D721Med (cell line): ENCODE measurements at regions not wholly inside any gene's neighbourhood (a gene's known extent, or its start where the extent isn't known, plus 50 kb on each side); places are given as distances from the start of the nearest gene placed in this dataset.

Experiments used
- DNase-seq: peaks from one replicate; pipeline ENCODE4 v3.0.0; 2011; ENCODE audit warnings: low spot score; ENCODE audit not compliant: insufficient read length
- FAIRE-seq: peaks from 2 replicates; lab custom pipeline; 2011; peaks lifted over from hg19 to GRCh38; lab: Jason Lieb, UNC
- CTCF ChIP-seq: IDR thresholded peaks from 2 replicates; pipeline ENCODE4 v1.5.1; 2012; ENCODE audit warnings: mild to moderate bottlenecking, control low read depth; ENCODE audit not compliant: insufficient read depth; ENCODE audit errors: missing control alignments

GRCh38 chr5:120380644-120381043, 83.5 kb upstream of the PRR16 start:
- DNase-seq (no peak), FAIRE-seq (no peak)
- no peak for TF ChIP-seq CTCF

GRCh38 chr5:120382833-120383232, 81.3 kb upstream of the PRR16 start:
- FAIRE-seq (no peak), DNase-seq (no peak)
- TF ChIP-seq CTCF, result no peak

- DNase-seq (no peak), FAIRE-seq (no peak)
- no peak for TF ChIP-seq CTCF
Measured at GRCh38 chr5:120386981-120387380, 77.1 kb upstream of the PRR16 start.

GRCh38 chr5:120388016-120388781, 75.9 kb upstream of the PRR16 start:
- TF ChIP-seq CTCF, result no peak
- DNase-seq (no peak), FAIRE-seq (no peak)

GRCh38 chr5:120394259-120394658, 69.8 kb upstream of the PRR16 start:
- TF ChIP-seq CTCF, result no peak
- FAIRE-seq (no peak), DNase-seq (no peak)

- FAIRE-seq (no peak), DNase-seq (no peak)
- no peak for TF ChIP-seq CTCF
Measured at GRCh38 chr5:120396186-120396585, 67.9 kb upstream of the PRR16 start.

GRCh38 chr5:120400356-120400755, 63.7 kb upstream of the PRR16 start:
- no peak for DNase-seq
- FAIRE-seq, result no peak
- no peak for TF ChIP-seq CTCF
